ENCODE measurements at regions not wholly inside any gene's neighbourhood (a gene's known extent, or its start where the extent isn't known, plus 50 kb on each side); places are given as distances from the start of the nearest gene placed in this dataset.

GRCh38 chr2:120905298-120905697 is 169.6 kb downstream of the GLI2 start:
- Histone ChIP-seq H3K36me3 (ENCODE audit: control insufficient read depth in 1 of 2, insufficient read depth in 2 of 2, low read depth in 1 of 2, low read length in 2 of 2) (peaks cover 3 to 24% of the 10 kb centered on the region in 2 experiments), H2BK15ac (ENCODE audit: low read depth, poor library complexity, severe bottlenecking) (peak overlapping the region; percentile 8), H4K91ac (ENCODE audit: low read length) (peak overlapping the region; percentile 49), H3K79me1 (replicated peaks; ENCODE audit: low read length, poor library complexity, severe bottlenecking) (peaks cover 52% of the 10 kb centered on the region), H2AK5ac (ENCODE audit: low read length, severe bottlenecking) (no peak overlapping the region), H2BK12ac (ENCODE audit: low read length in 2 of 2) (peak overlapping the region in 1 of 2 experiments; percentile 46), H2AFZ (ENCODE audit: low read depth, low read length) (no peak overlapping the region), H3K4me1 (ENCODE audit: control insufficient read depth, insufficient read depth, low read depth, low read length) (peaks cover 10% of the 10 kb centered on the region), H3K9ac (ENCODE audit: low read length) (peak overlapping the region; percentile 26), H3K9me3 (ENCODE audit: control insufficient read depth, low read length) (no peaks in the 10 kb centered on the region), H4K8ac (ENCODE audit: low read length) (peak overlapping the region; percentile 43), H3K23ac (ENCODE audit: low read length in 2 of 2) (peak overlapping the region in 1 of 2 experiments; percentile 85), H3K4ac (ENCODE audit: low read depth in 1 of 2, low read length in 2 of 2) (no peak overlapping the region), H3K27ac (ENCODE audit: low read length, poor library complexity, severe bottlenecking) (no peak overlapping the region), H3K4me2 (ENCODE audit: low read length, poor library complexity, severe bottlenecking) (no peak overlapping the region), H3K18ac (ENCODE audit: low read depth in 1 of 2, low read length in 2 of 2) (peak overlapping the region in 1 of 2 experiments; percentile 16), H2BK5ac (ENCODE audit: low read depth, low read length, poor library complexity, severe bottlenecking) (no peak overlapping the region), H3K14ac (ENCODE audit: low read length in 2 of 2) (peak overlapping the region in 1 of 2 experiments; percentile 2), H3K27me3 (ENCODE audit: control insufficient read depth in 1 of 2, insufficient read depth in 1 of 2, low read length in 2 of 2) (no peaks in the 10 kb centered on the region), H2BK120ac (ENCODE audit: low read depth, low read length) (no peak overlapping the region), H3K4me3 (ENCODE audit: insufficient read depth in 1 of 2, low read depth in 1 of 2, low read length in 2 of 2) (no peak overlapping the region)
- WGBS: 57% methylated on average over 5 of the region's 5 CpGs
- no peak for DNase-seq

- no peak overlapping the region for H2BK15ac ChIP-seq (ENCODE audit: low read depth, poor library complexity, severe bottlenecking)
- no peak overlapping the region for H3K9ac ChIP-seq (ENCODE audit: low read length)
- H3K27ac ChIP-seq (ENCODE audit: low read length, poor library complexity, severe bottlenecking): no peak overlapping the region
- H3K27me3 ChIP-seq (ENCODE audit: control insufficient read depth in 1 of 2, insufficient read depth in 1 of 2, low read length in 2 of 2): no peaks in the 10 kb centered on the region
- no peak overlapping the region for H2BK5ac ChIP-seq (ENCODE audit: low read depth, low read length, poor library complexity, severe bottlenecking)
- H3K4me1 ChIP-seq (ENCODE audit: control insufficient read depth, insufficient read depth, low read depth, low read length): peaks cover 13% of the 10 kb centered on the region
- peak overlapping the region; percentile 10 for H4K8ac ChIP-seq (ENCODE audit: low read length)
- peak overlapping the region; percentile 8 to 80 for H2BK12ac ChIP-seq (ENCODE audit: low read length in 2 of 2)
- peak overlapping the region in 1 of 2 experiments; percentile 53 for H3K14ac ChIP-seq (ENCODE audit: low read length in 2 of 2)
- peaks cover 3 to 24% of the 10 kb centered on the region in 2 experiments for H3K36me3 ChIP-seq (ENCODE audit: control insufficient read depth in 1 of 2, insufficient read depth in 2 of 2, low read depth in 1 of 2, low read length in 2 of 2)
- H3K23ac ChIP-seq (ENCODE audit: low read length in 2 of 2): peak overlapping the region in 1 of 2 experiments; percentile 14
- no peak overlapping the region for H3K4me3 ChIP-seq (ENCODE audit: insufficient read depth in 1 of 2, low read depth in 1 of 2, low read length in 2 of 2)
- peaks cover 56% of the 10 kb centered on the region for H3K79me1 ChIP-seq (replicated peaks; ENCODE audit: low read length, poor library complexity, severe bottlenecking)
- peak overlapping the region; percentile 5 to 41 for H3K4ac ChIP-seq (ENCODE audit: low read depth in 1 of 2, low read length in 2 of 2)
- 95% methylated on average over 18 of the region's 19 CpGs for WGBS
- no peak overlapping the region for H2AK5ac ChIP-seq (ENCODE audit: low read length, severe bottlenecking)
- peak overlapping the region; percentile 9 to 37 for H3K18ac ChIP-seq (ENCODE audit: low read depth in 1 of 2, low read length in 2 of 2)
- H3K9me3 ChIP-seq (ENCODE audit: control insufficient read depth, low read length): no peaks in the 10 kb centered on the region
- no peak for DNase-seq
- H3K4me2 ChIP-seq (ENCODE audit: low read length, poor library complexity, severe bottlenecking): no peak overlapping the region
- peak overlapping the region; percentile 77 for H4K91ac ChIP-seq (ENCODE audit: low read length)
- H2AFZ ChIP-seq (ENCODE audit: low read depth, low read length): no peak overlapping the region
- no peak overlapping the region for H2BK120ac ChIP-seq (ENCODE audit: low read depth, low read length)
These were observed 170.3 kb downstream of the GLI2 start for GRCh38 chr2:120905824-120906571.

- Histone ChIP-seq H3K9ac (ENCODE audit: low read length) (no peak overlapping the region), H3K79me1 (replicated peaks; ENCODE audit: low read length, poor library complexity, severe bottlenecking) (peaks cover 59% of the 10 kb centered on the region), H3K23ac (ENCODE audit: low read length in 2 of 2) (peak overlapping the region in 1 of 2 experiments; percentile 34), H3K27me3 (ENCODE audit: control insufficient read depth in 1 of 2, insufficient read depth in 1 of 2, low read length in 2 of 2) (no peaks in the 10 kb centered on the region), H3K36me3 (ENCODE audit: control insufficient read depth in 1 of 2, insufficient read depth in 2 of 2, low read depth in 1 of 2, low read length in 2 of 2) (peaks cover 3 to 24% of the 10 kb centered on the region in 2 experiments), H2BK5ac (ENCODE audit: low read depth, low read length, poor library complexity, severe bottlenecking) (no peak overlapping the region), H2BK15ac (ENCODE audit: low read depth, poor library complexity, severe bottlenecking) (no peak overlapping the region), H3K4ac (ENCODE audit: low read depth in 1 of 2, low read length in 2 of 2) (no peak overlapping the region), H3K4me3 (ENCODE audit: insufficient read depth in 1 of 2, low read depth in 1 of 2, low read length in 2 of 2) (no peak overlapping the region), H3K4me1 (ENCODE audit: control insufficient read depth, insufficient read depth, low read depth, low read length) (peaks cover 21% of the 10 kb centered on the region), H3K14ac (ENCODE audit: low read length in 2 of 2) (no peak overlapping the region), H3K4me2 (ENCODE audit: low read length, poor library complexity, severe bottlenecking) (no peak overlapping the region), H3K27ac (ENCODE audit: low read length, poor library complexity, severe bottlenecking) (no peak overlapping the region), H2BK120ac (ENCODE audit: low read depth, low read length) (no peak overlapping the region), H4K91ac (ENCODE audit: low read length) (peak overlapping the region; percentile 79), H2AFZ (ENCODE audit: low read depth, low read length) (no peak overlapping the region), H4K8ac (ENCODE audit: low read length) (no peak overlapping the region), H3K18ac (ENCODE audit: low read depth in 1 of 2, low read length in 2 of 2) (no peak overlapping the region), H2AK5ac (ENCODE audit: low read length, severe bottlenecking) (no peak overlapping the region), H3K9me3 (ENCODE audit: control insufficient read depth, low read length) (no peaks in the 10 kb centered on the region), H2BK12ac (ENCODE audit: low read length in 2 of 2) (peak overlapping the region in 1 of 2 experiments; percentile 35)
- 94% methylated on average over 6 of the region's 6 CpGs for WGBS
- no peak for DNase-seq
These were observed 171.2 kb downstream of the GLI2 start for GRCh38 chr2:120906914-120907313.

- Histone ChIP-seq H4K91ac (ENCODE audit: low read length) (no peak overlapping the region), H2BK15ac (ENCODE audit: low read depth, poor library complexity, severe bottlenecking) (no peak overlapping the region), H3K4me3 (ENCODE audit: insufficient read depth in 1 of 2, low read depth in 1 of 2, low read length in 2 of 2) (no peak overlapping the region), H3K36me3 (ENCODE audit: control insufficient read depth in 1 of 2, insufficient read depth in 2 of 2, low read depth in 1 of 2, low read length in 2 of 2) (peaks cover 3 to 29% of the 10 kb centered on the region in 2 experiments), H4K8ac (ENCODE audit: low read length) (no peak overlapping the region), H2BK5ac (ENCODE audit: low read depth, low read length, poor library complexity, severe bottlenecking) (no peak overlapping the region), H3K14ac (ENCODE audit: low read length in 2 of 2) (no peak overlapping the region), H3K18ac (ENCODE audit: low read depth in 1 of 2, low read length in 2 of 2) (no peak overlapping the region), H3K4ac (ENCODE audit: low read depth in 1 of 2, low read length in 2 of 2) (no peak overlapping the region), H3K9ac (ENCODE audit: low read length) (no peak overlapping the region), H3K23ac (ENCODE audit: low read length in 2 of 2) (no peak overlapping the region), H2AK5ac (ENCODE audit: low read length, severe bottlenecking) (no peak overlapping the region), H3K27me3 (ENCODE audit: control insufficient read depth in 1 of 2, insufficient read depth in 1 of 2, low read length in 2 of 2) (no peaks in the 10 kb centered on the region), H2BK120ac (ENCODE audit: low read depth, low read length) (no peak overlapping the region), H3K27ac (ENCODE audit: low read length, poor library complexity, severe bottlenecking) (no peak overlapping the region), H3K4me1 (ENCODE audit: control insufficient read depth, insufficient read depth, low read depth, low read length) (peaks cover 27% of the 10 kb centered on the region), H3K4me2 (ENCODE audit: low read length, poor library complexity, severe bottlenecking) (no peak overlapping the region), H2AFZ (ENCODE audit: low read depth, low read length) (no peak overlapping the region), H3K9me3 (ENCODE audit: control insufficient read depth, low read length) (no peaks in the 10 kb centered on the region), H2BK12ac (ENCODE audit: low read length in 2 of 2) (no peak overlapping the region), H3K79me1 (replicated peaks; ENCODE audit: low read length, poor library complexity, severe bottlenecking) (peaks cover 57% of the 10 kb centered on the region)
- DNase-seq: no peak
- WGBS: 96% methylated on average over 4 of the region's 4 CpGs
These were observed 172.2 kb downstream of the GLI2 start for GRCh38 chr2:120907822-120908221.

All from mesenchymal stem cell (in vitro differentiated cells and primary cell).